ENCODE measurements at regions not wholly inside any gene's neighbourhood (a gene's known extent, or its start where the extent isn't known, plus 50 kb on each side); places are given as distances from the start of the nearest gene placed in this dataset.

- H3K36me3 Mint-ChIP-seq (ENCODE audit: insufficient read depth): no peaks in the 10 kb centered on the region
- H3K9me3 Mint-ChIP-seq: no peaks in the 10 kb centered on the region
- no peaks in the 10 kb centered on the region for H3K4me1 Mint-ChIP-seq
- H3K27me3 Mint-ChIP-seq: no peaks in the 10 kb centered on the region
- no peak overlapping the region for H3K4me3 Mint-ChIP-seq
- H3K27ac Mint-ChIP-seq (ENCODE audit: low read depth): no peak overlapping the region
- no peak for ATAC-seq (replicated peaks; ENCODE audit: extremely low read depth, poor library complexity, severe bottlenecking)
- no peak for DNase-seq (ENCODE audit: low spot score in 2 of 2)
These were observed 656.7 kb upstream of the NDST4 start for GRCh38 chr4:115770046-115770543.

DNA sequence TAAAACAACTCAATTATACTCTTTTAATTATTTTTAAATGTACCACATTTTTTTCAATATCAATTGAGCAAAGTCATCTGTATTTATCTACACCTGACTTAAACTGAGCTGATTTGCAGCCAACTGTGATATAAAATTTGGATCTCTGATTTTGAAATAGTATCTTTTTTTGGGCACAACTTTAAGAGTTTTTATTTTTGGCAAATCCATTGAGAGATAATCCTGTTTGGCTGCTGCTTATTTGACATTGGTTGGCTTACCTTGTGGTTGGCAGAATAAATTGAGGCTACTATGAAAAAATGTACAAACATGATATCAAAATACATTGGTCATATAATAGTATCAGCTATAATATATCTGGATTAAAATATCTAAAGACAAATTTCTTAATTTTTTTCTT is 656.0 kb upstream of the NDST4 start:
- H3K27me3 Mint-ChIP-seq: no peaks in the 10 kb centered on the region
- no peak overlapping the region for H3K27ac Mint-ChIP-seq (ENCODE audit: low read depth)
- H3K36me3 Mint-ChIP-seq (ENCODE audit: insufficient read depth): no peaks in the 10 kb centered on the region
- ATAC-seq (replicated peaks; ENCODE audit: extremely low read depth, poor library complexity, severe bottlenecking) (no peak), DNase-seq (ENCODE audit: low spot score in 2 of 2) (no peak)
- H3K4me3 Mint-ChIP-seq: no peak overlapping the region
- peaks cover 5% of the 10 kb centered on the region for H3K9me3 Mint-ChIP-seq
- H3K4me1 Mint-ChIP-seq: no peaks in the 10 kb centered on the region

DNA sequence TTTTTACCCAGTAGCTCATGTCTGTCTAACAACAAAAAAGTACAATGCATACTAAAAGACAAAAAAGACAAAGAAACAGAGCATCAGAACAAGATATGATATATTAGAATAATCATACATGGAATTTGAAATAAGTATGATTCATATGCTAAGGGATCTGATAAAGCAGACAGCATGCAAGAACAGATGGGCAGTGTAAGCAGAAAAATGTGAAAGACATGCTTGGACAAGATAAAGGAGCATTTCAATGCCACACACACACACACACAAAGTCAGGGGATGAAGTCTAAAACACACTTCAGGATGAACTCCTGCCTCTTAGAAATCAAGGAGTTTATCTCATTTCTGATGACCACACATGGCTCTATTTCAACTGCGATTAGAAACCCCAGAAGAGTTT is 649.6 kb upstream of the NDST4 start:
- Mint-ChIP-seq H3K27me3 (no peaks in the 10 kb centered on the region), H3K9me3 (peaks cover 5% of the 10 kb centered on the region), H3K4me1 (no peaks in the 10 kb centered on the region), H3K4me3 (no peak overlapping the region), H3K27ac (ENCODE audit: low read depth) (no peak overlapping the region), H3K36me3 (ENCODE audit: insufficient read depth) (no peaks in the 10 kb centered on the region)
- ATAC-seq (replicated peaks; ENCODE audit: extremely low read depth, poor library complexity, severe bottlenecking) (no peak), DNase-seq (ENCODE audit: low spot score in 2 of 2) (no peak)

- Mint-ChIP-seq H3K4me1 (no peaks in the 10 kb centered on the region), H3K27me3 (no peaks in the 10 kb centered on the region), H3K27ac (ENCODE audit: low read depth) (no peak overlapping the region), H3K36me3 (ENCODE audit: insufficient read depth) (no peaks in the 10 kb centered on the region), H3K9me3 (no peaks in the 10 kb centered on the region), H3K4me3 (no peak overlapping the region)
- ATAC-seq (replicated peaks; ENCODE audit: extremely low read depth, poor library complexity, severe bottlenecking): no peak
- no peak for DNase-seq (ENCODE audit: low spot score in 2 of 2)
These were observed 645.8 kb upstream of the NDST4 start for GRCh38 chr4:115759231-115759630.

DNA sequence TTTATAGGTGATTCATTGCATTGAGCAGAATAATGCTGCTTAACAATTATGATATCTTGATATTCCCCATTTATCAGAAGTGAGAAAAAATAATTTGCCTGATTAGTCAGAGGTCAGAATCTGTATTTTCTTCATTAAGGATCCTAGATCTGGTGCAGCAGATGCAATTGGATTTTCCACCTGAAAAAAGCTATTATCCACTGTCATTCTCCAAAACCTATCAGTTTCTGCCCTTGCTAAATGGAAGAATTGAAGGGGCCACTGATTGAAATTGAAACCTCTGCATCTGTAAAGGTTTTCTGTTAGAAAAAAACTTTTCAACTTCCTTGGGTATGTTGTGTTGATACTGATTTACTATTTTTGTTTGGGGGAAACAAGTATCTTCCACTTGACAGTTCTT is 636.0 kb upstream of the NDST4 start:
- ATAC-seq (replicated peaks; ENCODE audit: extremely low read depth, poor library complexity, severe bottlenecking) (no peak), DNase-seq (ENCODE audit: low spot score in 2 of 2) (no peak)
- Mint-ChIP-seq H3K27ac (ENCODE audit: low read depth) (no peak overlapping the region), H3K9me3 (peaks cover 16% of the 10 kb centered on the region), H3K4me3 (no peak overlapping the region), H3K36me3 (ENCODE audit: insufficient read depth) (no peaks in the 10 kb centered on the region), H3K4me1 (no peaks in the 10 kb centered on the region), H3K27me3 (no peaks in the 10 kb centered on the region)

DNA sequence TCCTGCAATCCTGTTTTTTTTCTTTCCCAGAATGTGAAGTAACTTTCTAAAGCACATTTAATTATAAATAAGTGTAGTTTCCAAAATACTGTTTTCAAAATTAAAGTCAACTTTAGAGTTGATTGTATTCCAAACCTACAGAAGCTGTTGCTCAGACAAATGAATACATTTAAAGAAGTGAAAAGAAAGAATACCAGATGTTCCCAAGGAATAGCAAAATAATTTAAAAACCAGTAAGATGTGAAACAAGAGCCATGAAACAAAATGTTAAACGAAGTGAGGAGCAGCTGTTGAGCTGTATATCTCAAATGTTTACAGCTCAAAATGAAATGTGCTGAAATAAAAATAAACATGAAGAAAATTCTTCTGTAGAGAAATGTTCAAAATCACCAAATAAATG is 627.4 kb upstream of the NDST4 start:
- H3K36me3 Mint-ChIP-seq (ENCODE audit: insufficient read depth): no peaks in the 10 kb centered on the region
- H3K27ac Mint-ChIP-seq (ENCODE audit: low read depth): no peak overlapping the region
- no peak overlapping the region for H3K4me3 Mint-ChIP-seq

GRCh38 chr4:115729739-115730266 is 616.4 kb upstream of the NDST4 start:
- Mint-ChIP-seq H3K36me3 (ENCODE audit: insufficient read depth) (no peaks in the 10 kb centered on the region), H3K9me3 (peaks cover 11% of the 10 kb centered on the region), H3K27me3 (no peaks in the 10 kb centered on the region), H3K4me1 (no peaks in the 10 kb centered on the region), H3K27ac (ENCODE audit: low read depth) (no peak overlapping the region), H3K4me3 (no peak overlapping the region)
- DNase-seq (ENCODE audit: low spot score in 2 of 2) (no peak), ATAC-seq (replicated peaks; ENCODE audit: extremely low read depth, poor library complexity, severe bottlenecking) (no peak)

More for the DNA sequence above, 627.4 kb upstream of the NDST4 start:
- DNase-seq (ENCODE audit: low spot score in 2 of 2) (no peak), ATAC-seq (replicated peaks; ENCODE audit: extremely low read depth, poor library complexity, severe bottlenecking) (no peak)
- Mint-ChIP-seq H3K4me1 (no peaks in the 10 kb centered on the region), H3K27me3 (no peaks in the 10 kb centered on the region), H3K9me3 (peaks cover 3% of the 10 kb centered on the region)

GRCh38 chr4:115723621-115724020 is 610.2 kb upstream of the NDST4 start:
- H3K9me3 Mint-ChIP-seq: peaks cover 17% of the 10 kb centered on the region
- H3K27ac Mint-ChIP-seq (ENCODE audit: low read depth): no peak overlapping the region
- no peaks in the 10 kb centered on the region for H3K4me1 Mint-ChIP-seq
- DNase-seq (ENCODE audit: low spot score in 2 of 2): no peak
- no peaks in the 10 kb centered on the region for H3K36me3 Mint-ChIP-seq (ENCODE audit: insufficient read depth)
- H3K27me3 Mint-ChIP-seq: no peaks in the 10 kb centered on the region
- no peak overlapping the region for H3K4me3 Mint-ChIP-seq
- ATAC-seq (replicated peaks; ENCODE audit: extremely low read depth, poor library complexity, severe bottlenecking): no peak

- no peaks in the 10 kb centered on the region for H3K4me1 Mint-ChIP-seq
- no peak for DNase-seq (ENCODE audit: low spot score in 2 of 2)
- no peak overlapping the region for H3K27ac Mint-ChIP-seq (ENCODE audit: low read depth)
- H3K9me3 Mint-ChIP-seq: peaks cover 12% of the 10 kb centered on the region
- no peak overlapping the region for H3K4me3 Mint-ChIP-seq
- H3K27me3 Mint-ChIP-seq: no peaks in the 10 kb centered on the region
- H3K36me3 Mint-ChIP-seq (ENCODE audit: insufficient read depth): no peaks in the 10 kb centered on the region
- ATAC-seq (replicated peaks; ENCODE audit: extremely low read depth, poor library complexity, severe bottlenecking): no peak
These were observed 607.2 kb upstream of the NDST4 start for GRCh38 chr4:115720611-115721010.

- H3K36me3 Mint-ChIP-seq (ENCODE audit: insufficient read depth): no peaks in the 10 kb centered on the region
- no peak for DNase-seq (ENCODE audit: low spot score in 2 of 2)
- no peak for ATAC-seq (replicated peaks; ENCODE audit: extremely low read depth, poor library complexity, severe bottlenecking)
- H3K9me3 Mint-ChIP-seq: peaks cover 9% of the 10 kb centered on the region
- H3K27ac Mint-ChIP-seq (ENCODE audit: low read depth): no peak overlapping the region
- no peaks in the 10 kb centered on the region for H3K27me3 Mint-ChIP-seq
- H3K4me3 Mint-ChIP-seq: no peak overlapping the region
- no peaks in the 10 kb centered on the region for H3K4me1 Mint-ChIP-seq
These were observed 598.2 kb upstream of the NDST4 start for GRCh38 chr4:115711575-115711974.

DNA sequence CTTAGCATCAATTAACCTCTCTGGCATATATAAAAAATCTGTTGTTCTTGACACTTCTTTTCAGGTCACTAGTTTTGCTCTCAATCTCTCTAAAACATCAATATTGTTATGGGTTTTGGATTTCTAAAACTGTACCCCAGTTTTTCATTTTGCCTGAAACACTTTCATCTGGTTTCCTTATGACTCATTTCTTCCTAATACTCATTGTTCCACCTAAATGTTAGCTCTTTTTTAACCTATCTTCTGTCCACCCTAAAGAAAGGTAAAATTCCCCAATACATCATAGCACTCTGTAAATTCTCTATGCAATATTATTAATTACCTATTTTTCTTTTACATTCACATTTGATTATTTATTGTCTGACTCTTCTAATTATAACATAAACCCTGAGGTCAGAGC is 575.5 kb upstream of the NDST4 start:
- Mint-ChIP-seq H3K4me3 (no peak overlapping the region), H3K27me3 (no peaks in the 10 kb centered on the region)

GRCh38 chr4:115687052-115687755 is 573.8 kb upstream of the NDST4 start:
- no peaks in the 10 kb centered on the region for H3K36me3 Mint-ChIP-seq (ENCODE audit: insufficient read depth)
- H3K27me3 Mint-ChIP-seq: no peaks in the 10 kb centered on the region
- peaks cover 26% of the 10 kb centered on the region for H3K9me3 Mint-ChIP-seq
- ATAC-seq (replicated peaks; ENCODE audit: extremely low read depth, poor library complexity, severe bottlenecking): no peak
- no peak overlapping the region for H3K4me3 Mint-ChIP-seq
- H3K4me1 Mint-ChIP-seq: no peaks in the 10 kb centered on the region
- DNase-seq (ENCODE audit: low spot score in 2 of 2): no peak
- H3K27ac Mint-ChIP-seq (ENCODE audit: low read depth): no peak overlapping the region

More for the DNA sequence above, 575.5 kb upstream of the NDST4 start:
- no peak for ATAC-seq (replicated peaks; ENCODE audit: extremely low read depth, poor library complexity, severe bottlenecking)
- Mint-ChIP-seq H3K27ac (ENCODE audit: low read depth) (no peak overlapping the region), H3K9me3 (peaks cover 30% of the 10 kb centered on the region), H3K36me3 (ENCODE audit: insufficient read depth) (no peaks in the 10 kb centered on the region), H3K4me1 (no peaks in the 10 kb centered on the region)
- DNase-seq (ENCODE audit: low spot score in 2 of 2): no peak

- no peak for ATAC-seq (replicated peaks; ENCODE audit: extremely low read depth, poor library complexity, severe bottlenecking)
- H3K9me3 Mint-ChIP-seq: peaks cover 9% of the 10 kb centered on the region
- H3K36me3 Mint-ChIP-seq (ENCODE audit: insufficient read depth): no peaks in the 10 kb centered on the region
- no peaks in the 10 kb centered on the region for H3K4me1 Mint-ChIP-seq
- no peak overlapping the region for H3K4me3 Mint-ChIP-seq
- H3K27me3 Mint-ChIP-seq: no peaks in the 10 kb centered on the region
- no peak for DNase-seq (ENCODE audit: low spot score in 2 of 2)
- H3K27ac Mint-ChIP-seq (ENCODE audit: low read depth): no peak overlapping the region
These were observed 565.1 kb upstream of the NDST4 start for GRCh38 chr4:115678425-115678941.
